K562 (cell line): ENCODE measurements at regions not wholly inside any gene's neighbourhood (a gene's known extent, or its start where the extent isn't known, plus 50 kb on each side); places are given as distances from the start of the nearest gene placed in this dataset.

Source experiments
- ATAC-seq: fragments of 200-7000 bp; cut with Tn5 transposase; 3 replicates; pipeline ENCODE4 v1.9.1; 2020; ENCODE audit warnings: moderate library complexity
- BruUV-seq: library from RNA; stranded (reverse); fragments of 400-500 nt; replicated peaks from 2 replicates; lab custom pipeline; 2021; lab: Mats Ljungman, UMichigan
- CTCF ChIA-PET: fragments of 300-600 bp; formaldehyde crosslinking; extraction: SDS; loops from one replicate; lab custom pipeline; 2021; ENCODE audit warnings: low intra/inter-chr PET ratio; lab: Yijun Ruan, JAX
- POLR2A ChIA-PET: fragments of 300-600, 350-650 bp; sonication (Branson Sonifier 250); formaldehyde crosslinking; extraction: SDS; loops from one replicate; lab custom pipeline; 2021; ENCODE audit warnings: antibody characterized with exemption, inconsistent platforms; lab: Yijun Ruan, JAX
- DNase-seq, 4 experiments: peaks; one replicate each; pipeline versions ENCODE4 v3.0.0 to v3.0.0-alpha.2; 2011 to 2018; ENCODE audit warnings: low spot score in 3 of 4, mixed read lengths in 3 of 4; ENCODE audit errors: extremely low read depth in 1 of 4
- FAIRE-seq: peaks from 2 replicates; lab custom pipeline; 2011; peaks lifted over from hg19 to GRCh38; lab: Jason Lieb, UNC
- H2AFZ ChIP-seq: 2 replicates; pipeline ENCODE4 v1.6.0; 2011; ENCODE audit warnings: low read depth, low read length, control low read depth, inconsistent platforms
- H3K27ac ChIP-seq: fragments of 200-600 bp; 3 replicates; pipeline ENCODE4 v1.8.0; 2011; ENCODE audit warnings: low read depth, mild to moderate bottlenecking, control low read depth, inconsistent platforms, low read length, moderate library complexity, mixed read lengths; ENCODE audit errors: extremely low read depth
- H3K27me3 ChIP-seq, 2 experiments: fragments of 300-600 bp in 1 of 2; 2 replicates in 1 of 2; 3 replicates in 1 of 2; pipeline versions ENCODE4 v1.6.0 to v1.8.0; 2011; ENCODE audit warnings: inconsistent platforms in 2 of 2, low read length in 2 of 2, mild to moderate bottlenecking in 1 of 2, mixed read lengths in 1 of 2, moderate library complexity in 1 of 2; ENCODE audit not compliant: control insufficient read depth in 2 of 2, insufficient read depth in 2 of 2
- H3K36me3 ChIP-seq: fragments of 300-600 bp; 3 replicates; pipeline ENCODE4 v1.8.0; 2011; ENCODE audit warnings: mild to moderate bottlenecking, low read length, inconsistent platforms; ENCODE audit not compliant: control insufficient read depth, insufficient read depth
- H3K4me1 ChIP-seq, 2 experiments: fragments of 200-600 bp in 1 of 2; replicated peaks in 1 of 2; 2 replicates in 1 of 2; 3 replicates in 1 of 2; pipeline versions ENCODE4 v1.5.1 to v1.8.0; 2011; ENCODE audit warnings: inconsistent platforms in 2 of 2, low read length in 2 of 2, mild to moderate bottlenecking in 1 of 2, mixed read lengths in 1 of 2, moderate library complexity in 1 of 2; ENCODE audit not compliant: control insufficient read depth in 2 of 2, insufficient read depth in 2 of 2
- H3K4me2 ChIP-seq: 2 replicates; pipeline ENCODE4 v1.6.1; 2011; ENCODE audit warnings: low read length, control low read depth, inconsistent platforms, mixed read lengths; ENCODE audit not compliant: insufficient read depth
- H3K4me3 ChIP-seq: fragments of 200-600 bp; sonication (generic), shearing (Covaris generic); 2 replicates; pipeline ENCODE4 v1.5.1; 2016; ENCODE audit warnings: control low read depth, inconsistent platforms
- H3K79me2 ChIP-seq: fragments of 200-600 bp; 3 replicates; pipeline ENCODE4 v1.8.0; 2011; ENCODE audit warnings: low read length, inconsistent platforms; ENCODE audit not compliant: control insufficient read depth, insufficient read depth
- H3K9ac ChIP-seq, 2 experiments: 2 replicates each; pipeline versions ENCODE4 v1.6.0 to v1.6.1; 2011; ENCODE audit warnings: low read depth in 2 of 2, low read length in 2 of 2, control low read depth in 1 of 2, inconsistent platforms in 1 of 2, mild to moderate bottlenecking in 1 of 2, mixed read lengths in 1 of 2; ENCODE audit not compliant: insufficient read depth in 1 of 2
- H3K9me1 ChIP-seq: one replicate; pipeline ENCODE4 v1.6.0; 2011; ENCODE audit warnings: inconsistent platforms, mild to moderate bottlenecking, low read length, moderate library complexity; ENCODE audit not compliant: control insufficient read depth, insufficient read depth
- H3K9me3 ChIP-seq: replicated peaks from 2 replicates; pipeline ENCODE4 v1.5.1; 2011; ENCODE audit warnings: low read depth, low read length, inconsistent platforms; ENCODE audit not compliant: control insufficient read depth, insufficient read depth
- H4K20me1 ChIP-seq: replicated peaks from 2 replicates; pipeline ENCODE4 v1.6.1; 2011; ENCODE audit warnings: low read length, inconsistent platforms, mixed read lengths; ENCODE audit not compliant: control insufficient read depth, insufficient read depth
- CBX2 ChIP-seq: fragments of 200-600 bp; sonication (generic); IDR thresholded peaks from one replicate; pipeline ENCODE4 v1.6.1; 2012; ENCODE audit warnings: mild to moderate bottlenecking, low read length, inconsistent platforms; ENCODE audit not compliant: insufficient read depth, poor library complexity, severe bottlenecking
- HCFC1 ChIP-seq: IDR thresholded peaks from 2 replicates; pipeline ENCODE4 v1.6.1; 2012; ENCODE audit warnings: low read depth, low read length, improper control_type of control experiment
- NFE2 ChIP-seq: IDR thresholded peaks from 2 replicates; pipeline ENCODE4 v1.6.1; 2014; ENCODE audit warnings: antibody characterized with exemption, low read depth
- OTX1 ChIP-seq: fragments of 450-650 bp; formaldehyde crosslinking; IDR thresholded peaks from 2 replicates; pipeline ENCODE4 v1.4.0; 2022; ENCODE audit warnings: mild to moderate bottlenecking
- POLR2A ChIP-seq: fragments of 450-650 bp; conservative IDR thresholded peaks from 2 replicates; pipeline ENCODE4 v1.6.1; 2016
- SREBF1 ChIP-seq: fragments of 150-350 bp; IDR thresholded peaks from 2 replicates; pipeline ENCODE4 v1.6.1; 2014; ENCODE audit warnings: antibody characterized with exemption, low read depth, low read length, borderline replicate concordance
- WGBS: fragments of 100-300 bp; shearing (Covaris generic); methylation state at CpG from one replicate; pipeline ENCODE4 v1.1.6; 2016; ENCODE audit warnings: low coverage, mixed read lengths; ENCODE audit not compliant: insufficient coverage; ENCODE audit errors: missing lambda C conversion rate; 5-methylcytosine and 5-hydroxymethylcytosine counted together
- in situ Hi-C: fragments of 300-500 bp; cut with MboI; formaldehyde crosslinking; loops from 4 replicates; pipeline ENCODE4 v1.15.0; 2018; ENCODE audit warnings: inconsistent platforms, mixed read lengths
- intact Hi-C: fragments of 100-400 bp; cut with micrococcal nuclease; formaldehyde crosslinking; loops from 2 replicates; pipeline ENCODE4 v1.14.2; 2022
- TF ChIP-seq, protein P1 (sequence below): fragments of 450-650 bp; formaldehyde crosslinking; conservative IDR thresholded peaks from 2 replicates; pipeline ENCODE4 v1.4.0; 2022; ENCODE audit warnings: mild to moderate bottlenecking, missing genetic modification characterization
- TF ChIP-seq, protein P2 (sequence below): sonication (generic); formaldehyde crosslinking; IDR thresholded peaks from 2 replicates; pipeline ENCODE4 v1.8.0; 2022; ENCODE audit warnings: mild to moderate bottlenecking, missing genetic modification reagents
- TF ChIP-seq, protein P3 (sequence below): fragments of 250-450 bp; sonication (Bioruptor Pico); IDR thresholded peaks from 2 replicates; pipeline ENCODE4 v1.4.0; 2020; ENCODE audit warnings: mild to moderate bottlenecking, moderate library complexity
- TF ChIP-seq, protein P4 (sequence below), 2 experiments: IDR thresholded peaks; 2 replicates each; pipeline ENCODE4 v1.6.1; 2012; ENCODE audit warnings: improper control_type of control experiment in 2 of 2, low read depth in 2 of 2, low read length in 2 of 2, borderline replicate concordance in 1 of 2
- TF ChIP-seq, protein P5 (sequence below): fragments of 450-650 bp; IDR thresholded peaks from 2 replicates; pipeline ENCODE4 v1.7.0; 2016; ENCODE audit warnings: borderline replicate concordance

DNA sequence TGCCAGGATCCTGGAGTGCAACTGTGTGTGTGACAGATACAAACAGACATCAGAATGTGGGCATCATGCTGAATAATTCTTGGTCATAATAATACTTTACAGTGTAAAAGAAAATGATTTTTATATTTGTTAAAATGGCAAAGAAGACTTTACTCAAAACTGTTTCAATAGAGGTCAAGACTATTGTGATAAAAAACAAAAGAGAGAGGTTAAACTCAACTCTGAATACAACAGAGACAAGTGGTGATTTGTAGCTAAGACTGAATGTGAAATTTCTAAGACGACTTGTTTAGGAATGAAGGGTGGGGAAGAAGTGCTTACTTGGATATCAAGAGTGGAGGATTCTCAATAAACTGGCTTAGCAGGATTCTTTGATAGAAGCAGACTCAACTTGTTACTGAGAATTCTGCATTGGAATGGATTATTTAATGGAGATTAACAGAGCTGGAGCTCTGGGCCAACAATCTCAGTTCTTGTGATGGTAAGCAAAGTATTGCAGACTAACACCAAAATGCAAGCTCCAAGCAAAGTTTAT lies 457.4 kb upstream of the CDH18 start (continued):
- TF ChIP-seq, protein P1, sequence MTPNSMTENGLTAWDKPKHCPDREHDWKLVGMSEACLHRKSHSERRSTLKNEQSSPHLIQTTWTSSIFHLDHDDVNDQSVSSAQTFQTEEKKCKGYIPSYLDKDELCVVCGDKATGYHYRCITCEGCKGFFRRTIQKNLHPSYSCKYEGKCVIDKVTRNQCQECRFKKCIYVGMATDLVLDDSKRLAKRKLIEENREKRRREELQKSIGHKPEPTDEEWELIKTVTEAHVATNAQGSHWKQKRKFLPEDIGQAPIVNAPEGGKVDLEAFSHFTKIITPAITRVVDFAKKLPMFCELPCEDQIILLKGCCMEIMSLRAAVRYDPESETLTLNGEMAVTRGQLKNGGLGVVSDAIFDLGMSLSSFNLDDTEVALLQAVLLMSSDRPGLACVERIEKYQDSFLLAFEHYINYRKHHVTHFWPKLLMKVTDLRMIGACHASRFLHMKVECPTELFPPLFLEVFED (CRISPR knock-in tag), result no peak
- TF ChIP-seq OTX1 (CRISPR knock-in tag) (no peak), NFE2 (no peak)
- TF ChIP-seq, protein P2, sequence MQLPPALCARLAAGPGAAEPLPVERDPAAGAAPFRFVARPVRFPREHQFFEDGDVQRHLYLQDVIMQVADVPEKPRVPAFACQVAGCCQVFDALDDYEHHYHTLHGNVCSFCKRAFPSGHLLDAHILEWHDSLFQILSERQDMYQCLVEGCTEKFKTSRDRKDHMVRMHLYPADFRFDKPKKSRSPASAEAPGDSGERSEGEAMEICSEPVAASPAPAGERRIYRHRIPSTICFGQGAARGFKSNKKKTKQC, result no peak
- TF ChIP-seq, protein P3, sequence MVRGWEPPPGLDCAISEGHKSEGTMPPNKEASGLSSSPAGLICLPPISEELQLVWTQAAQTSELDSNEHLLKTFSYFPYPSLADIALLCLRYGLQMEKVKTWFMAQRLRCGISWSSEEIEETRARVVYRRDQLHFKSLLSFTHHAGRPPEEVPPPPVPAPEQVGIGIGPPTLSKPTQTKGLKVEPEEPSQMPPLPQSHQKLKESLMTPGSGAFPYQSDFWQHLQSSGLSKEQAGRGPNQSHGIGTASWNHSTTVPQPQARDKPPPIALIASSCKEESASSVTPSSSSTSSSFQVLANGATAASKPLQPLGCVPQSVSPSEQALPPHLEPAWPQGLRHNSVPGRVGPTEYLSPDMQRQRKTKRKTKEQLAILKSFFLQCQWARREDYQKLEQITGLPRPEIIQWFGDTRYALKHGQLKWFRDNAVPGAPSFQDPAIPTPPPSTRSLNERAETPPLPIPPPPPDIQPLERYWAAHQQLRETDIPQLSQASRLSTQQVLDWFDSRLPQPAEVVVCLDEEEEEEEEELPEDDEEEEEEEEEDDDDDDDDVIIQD (CRISPR knock-in tag), result no peak
- TF ChIP-seq, all 486 proteins: peak for 0

DNA sequence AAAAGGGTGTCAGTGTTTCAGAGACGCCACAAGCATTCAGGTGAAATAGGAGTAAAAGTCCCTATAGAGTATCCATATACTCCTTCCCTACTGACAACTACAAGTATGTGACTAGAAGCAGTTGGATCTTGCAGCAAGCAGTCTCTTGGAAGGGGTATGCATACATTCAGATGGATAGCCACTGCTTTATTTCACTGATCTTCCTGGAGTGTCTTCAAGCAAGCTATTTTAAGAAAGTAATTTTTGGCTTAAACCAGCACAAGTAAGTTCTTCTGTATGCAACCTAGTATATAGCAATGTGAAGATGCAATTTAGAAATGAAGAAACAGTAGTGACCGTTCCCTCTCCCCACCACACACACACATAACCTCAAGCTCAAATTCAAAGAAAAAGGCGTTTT lies 446.8 kb upstream of the CDH18 start:
- no peaks in the 10 kb centered on the region for H3K36me3 ChIP-seq
- H3K9me3 ChIP-seq, result no peaks in the 10 kb centered on the region; the same call in 1 of the 2 replicates
- no peak overlapping the region for H3K4me2 ChIP-seq
- ChIA-PET POLR2A (no interaction called here), CTCF (no interaction called here)
- no TSS peak for BruUV-seq
- FAIRE-seq (no peak), DNase-seq (no peak), ATAC-seq (no peak)
- no peaks in the 10 kb centered on the region for H3K9me1 ChIP-seq
- no peak overlapping the region for H3K4me3 ChIP-seq
- no peaks in the 10 kb centered on the region for H3K27me3 ChIP-seq
- H3K27ac ChIP-seq, result no peak overlapping the region
- H2AFZ ChIP-seq, result no peak overlapping the region
- no peaks in the 10 kb centered on the region for H3K79me2 ChIP-seq
- H3K4me1 ChIP-seq, result no peaks in the 10 kb centered on the region
- no peaks in the 10 kb centered on the region for H4K20me1 ChIP-seq
- TF ChIP-seq SREBF1 (no peak), CBX2 (no peak), HCFC1 (no peak), POLR2A (no peak)
- TF ChIP-seq, protein P4, sequence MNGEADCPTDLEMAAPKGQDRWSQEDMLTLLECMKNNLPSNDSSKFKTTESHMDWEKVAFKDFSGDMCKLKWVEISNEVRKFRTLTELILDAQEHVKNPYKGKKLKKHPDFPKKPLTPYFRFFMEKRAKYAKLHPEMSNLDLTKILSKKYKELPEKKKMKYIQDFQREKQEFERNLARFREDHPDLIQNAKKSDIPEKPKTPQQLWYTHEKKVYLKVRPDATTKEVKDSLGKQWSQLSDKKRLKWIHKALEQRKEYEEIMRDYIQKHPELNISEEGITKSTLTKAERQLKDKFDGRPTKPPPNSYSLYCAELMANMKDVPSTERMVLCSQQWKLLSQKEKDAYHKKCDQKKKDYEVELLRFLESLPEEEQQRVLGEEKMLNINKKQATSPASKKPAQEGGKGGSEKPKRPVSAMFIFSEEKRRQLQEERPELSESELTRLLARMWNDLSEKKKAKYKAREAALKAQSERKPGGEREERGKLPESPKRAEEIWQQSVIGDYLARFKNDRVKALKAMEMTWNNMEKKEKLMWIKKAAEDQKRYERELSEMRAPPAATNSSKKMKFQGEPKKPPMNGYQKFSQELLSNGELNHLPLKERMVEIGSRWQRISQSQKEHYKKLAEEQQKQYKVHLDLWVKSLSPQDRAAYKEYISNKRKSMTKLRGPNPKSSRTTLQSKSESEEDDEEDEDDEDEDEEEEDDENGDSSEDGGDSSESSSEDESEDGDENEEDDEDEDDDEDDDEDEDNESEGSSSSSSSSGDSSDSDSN (IDR thresholded peaks at IDR 0.05; ENCODE audit: borderline replicate concordance in 1 of 2, low read depth in 2 of 2, low read length in 2 of 2), result no peak
- TF ChIP-seq, protein P5, sequence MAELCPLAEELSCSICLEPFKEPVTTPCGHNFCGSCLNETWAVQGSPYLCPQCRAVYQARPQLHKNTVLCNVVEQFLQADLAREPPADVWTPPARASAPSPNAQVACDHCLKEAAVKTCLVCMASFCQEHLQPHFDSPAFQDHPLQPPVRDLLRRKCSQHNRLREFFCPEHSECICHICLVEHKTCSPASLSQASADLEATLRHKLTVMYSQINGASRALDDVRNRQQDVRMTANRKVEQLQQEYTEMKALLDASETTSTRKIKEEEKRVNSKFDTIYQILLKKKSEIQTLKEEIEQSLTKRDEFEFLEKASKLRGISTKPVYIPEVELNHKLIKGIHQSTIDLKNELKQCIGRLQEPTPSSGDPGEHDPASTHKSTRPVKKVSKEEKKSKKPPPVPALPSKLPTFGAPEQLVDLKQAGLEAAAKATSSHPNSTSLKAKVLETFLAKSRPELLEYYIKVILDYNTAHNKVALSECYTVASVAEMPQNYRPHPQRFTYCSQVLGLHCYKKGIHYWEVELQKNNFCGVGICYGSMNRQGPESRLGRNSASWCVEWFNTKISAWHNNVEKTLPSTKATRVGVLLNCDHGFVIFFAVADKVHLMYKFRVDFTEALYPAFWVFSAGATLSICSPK, result no peak
- intact Hi-C loops (no loop called here), in situ Hi-C loops (no loop called here)
- 0% methylated on average over 3 of the region's 3 CpGs for WGBS
- H3K9ac ChIP-seq, result no peak overlapping the region
